ENCODE measurements at regions not wholly inside any gene's neighbourhood (a gene's known extent, or its start where the extent isn't known, plus 50 kb on each side); places are given as distances from the start of the nearest gene placed in this dataset.
"Not testable (repeated sequence)": the region's sequence is repeated elsewhere in the genome, so short reads cannot be mapped to it uniquely, and the experiment has no call there.

- no peak for DNase-seq
Measured at GRCh38 chr1:163912170-163912884, 590.6 kb downstream of the NUF2 start.

- no peak for DNase-seq
Measured at GRCh38 chr1:163914785-163915413, 593.1 kb downstream of the NUF2 start.

DNA sequence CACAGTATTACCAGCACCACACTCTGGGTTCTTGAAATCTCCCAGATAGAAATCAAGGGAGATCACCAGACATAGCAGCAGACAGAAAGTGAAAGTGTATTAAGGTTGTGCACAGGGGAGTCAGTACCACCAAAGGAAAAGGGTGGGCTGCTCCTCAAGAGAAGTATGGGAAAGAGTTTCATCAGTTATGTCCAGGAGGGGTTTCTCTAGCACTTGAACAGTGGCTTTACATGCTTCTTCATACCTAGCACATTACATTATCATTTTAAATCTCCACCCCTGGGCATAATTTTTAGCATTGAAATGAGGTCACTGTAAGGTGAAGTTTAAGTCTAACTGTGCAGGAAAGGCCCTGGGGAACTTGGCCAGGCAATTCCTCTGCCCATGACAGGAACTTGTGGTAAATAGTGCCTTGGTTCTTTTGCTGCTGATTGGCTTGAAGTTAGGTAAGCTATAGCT, 601.0 kb downstream of the NUF2 start:
- no peak for DNase-seq

- DNase-seq = no peak
Measured at GRCh38 chr1:163924041-163924440, 602.3 kb downstream of the NUF2 start.

- DNase-seq = no peak
Measured at GRCh38 chr1:163927493-163927892, 605.7 kb downstream of the NUF2 start.

DNA sequence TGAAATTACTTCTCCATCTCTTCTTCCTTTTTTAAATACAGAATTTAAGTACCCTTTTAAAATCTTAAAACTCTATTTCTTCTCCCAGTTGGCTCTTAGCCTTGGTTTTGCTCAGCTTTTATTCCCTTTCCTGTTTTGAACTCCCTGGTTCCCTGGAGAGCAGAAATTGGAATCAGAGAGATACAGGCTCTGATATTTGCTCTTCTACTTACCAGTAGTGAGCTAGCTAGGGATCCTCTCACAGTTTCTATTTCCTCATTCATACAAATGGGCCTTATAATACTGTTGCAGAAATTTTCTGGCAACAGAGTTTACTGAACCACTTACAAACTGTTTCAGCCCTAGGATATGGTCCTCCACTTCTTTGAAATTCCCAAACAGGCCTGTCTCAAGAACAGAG, 606.3 kb downstream of the NUF2 start:
- DNase-seq = peak; percentile 75

DNA sequence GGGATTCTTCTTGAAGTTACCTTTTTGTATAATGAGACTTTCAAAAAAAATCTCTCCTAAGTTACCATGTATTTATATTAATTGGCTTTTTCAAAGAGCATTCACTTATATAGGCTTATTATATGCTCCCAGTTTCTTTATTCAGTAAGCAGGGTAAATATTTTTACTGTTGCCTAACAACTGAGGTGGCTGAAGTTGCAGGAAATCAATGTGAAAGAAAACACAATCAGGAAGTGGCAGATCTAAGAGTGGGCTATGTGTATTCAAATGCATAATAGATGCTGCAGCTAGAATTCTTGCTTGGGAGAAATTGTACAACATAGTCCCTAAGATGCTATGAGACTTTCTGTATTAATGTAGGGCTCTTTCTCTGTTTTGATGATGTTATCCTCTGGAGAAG, 606.9 kb downstream of the NUF2 start:
- peak; percentile 63 for DNase-seq

DNA sequence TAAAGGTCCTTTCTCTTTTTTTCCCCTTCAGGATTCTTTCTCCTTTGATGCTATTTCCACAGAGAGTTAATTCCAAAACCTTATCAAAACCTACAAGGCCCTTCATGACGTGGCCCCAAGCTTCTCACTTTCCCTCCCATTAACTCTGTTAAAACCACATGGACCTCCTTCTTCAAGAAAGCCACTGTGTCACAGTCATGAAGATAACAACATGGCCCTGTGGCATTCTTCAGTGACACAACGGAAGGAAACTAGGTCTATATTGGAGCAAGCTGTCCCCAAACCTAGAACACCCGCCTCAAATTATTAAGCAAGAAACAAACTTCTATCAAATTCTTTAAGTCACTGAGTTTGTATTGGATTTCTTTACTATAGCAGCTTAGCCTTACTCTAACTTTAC, 611.1 kb downstream of the NUF2 start:
- DNase-seq = no peak

- DNase-seq = no peak
Measured at GRCh38 chr1:163933437-163933836, 611.7 kb downstream of the NUF2 start.

DNA sequence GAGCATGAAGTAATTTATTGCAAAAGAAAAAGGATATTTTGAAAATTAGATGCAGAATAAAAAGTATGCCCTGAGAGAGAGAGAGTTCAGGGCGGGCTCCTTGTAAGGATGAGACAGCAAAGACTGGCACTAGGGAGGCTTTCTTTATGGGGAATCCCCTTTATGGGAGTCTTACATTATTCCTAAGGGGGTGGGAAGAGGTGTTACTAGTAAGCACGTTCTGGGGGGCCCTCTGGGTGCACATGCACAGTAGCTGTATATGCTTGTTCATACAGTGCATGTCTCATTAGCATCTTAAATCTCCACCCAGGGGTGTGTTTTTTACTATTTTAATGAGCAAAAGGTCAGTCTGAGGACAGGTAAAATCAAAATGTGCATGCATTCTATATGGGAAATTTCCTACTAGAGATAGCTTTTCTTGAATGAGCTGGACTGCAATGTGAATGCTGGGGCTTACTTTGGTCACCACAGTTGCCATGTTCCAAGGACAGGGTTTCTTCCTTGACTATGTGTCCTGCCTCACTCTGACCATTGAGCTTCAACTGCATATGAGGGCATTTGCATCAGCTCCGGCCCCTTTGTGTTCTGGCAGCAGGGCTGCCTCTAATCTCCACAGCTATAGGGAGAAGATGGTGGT, 614.1 kb downstream of the NUF2 start:
- DNase-seq = no peak

DNA sequence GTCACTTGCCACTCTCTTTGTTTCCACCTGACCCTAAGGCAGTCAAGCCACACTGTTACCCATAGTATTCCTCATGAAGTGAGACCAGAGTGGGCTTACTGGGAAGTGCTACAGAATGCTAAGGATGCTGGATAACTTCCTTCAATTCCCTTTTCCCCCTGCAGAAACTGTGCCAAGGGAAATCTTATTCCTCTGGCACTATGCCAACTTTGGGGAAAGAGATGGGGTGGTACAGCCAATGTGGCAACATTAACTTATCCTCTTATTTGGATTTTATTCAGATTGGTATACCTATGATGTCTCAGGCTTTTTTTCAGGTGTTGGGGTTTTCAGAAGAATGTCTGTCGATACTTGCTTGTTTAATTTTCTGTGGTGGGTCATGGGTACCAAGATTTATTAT, 599.4 kb upstream of the PBX1 start:
- no peak for DNase-seq

GRCh38 chr1:163970151-163970550, 588.8 kb upstream of the PBX1 start:
- DNase-seq = no peak

DNA sequence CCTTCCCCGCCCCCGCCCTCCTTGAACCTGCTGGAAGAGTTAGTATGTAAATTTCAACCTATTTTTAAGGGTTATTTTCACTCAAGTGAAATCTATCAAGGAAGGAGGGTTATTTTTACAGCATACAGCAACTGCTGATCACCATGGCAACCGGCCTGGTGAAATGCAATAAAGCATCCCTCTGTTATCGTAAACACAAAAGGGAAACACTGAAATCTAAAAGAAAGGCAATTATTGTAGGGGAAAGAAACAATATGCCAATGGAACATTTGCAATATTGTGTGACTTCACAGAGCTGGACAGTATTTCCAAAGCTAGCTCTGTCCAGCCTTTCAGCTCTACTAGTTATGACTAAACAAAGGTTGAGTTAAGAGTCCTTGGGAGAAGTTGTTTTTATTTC, 588.3 kb upstream of the PBX1 start:
- no peak for DNase-seq

GRCh38 chr1:163973586-163973985, 585.4 kb upstream of the PBX1 start:
- no peak for DNase-seq

DNA sequence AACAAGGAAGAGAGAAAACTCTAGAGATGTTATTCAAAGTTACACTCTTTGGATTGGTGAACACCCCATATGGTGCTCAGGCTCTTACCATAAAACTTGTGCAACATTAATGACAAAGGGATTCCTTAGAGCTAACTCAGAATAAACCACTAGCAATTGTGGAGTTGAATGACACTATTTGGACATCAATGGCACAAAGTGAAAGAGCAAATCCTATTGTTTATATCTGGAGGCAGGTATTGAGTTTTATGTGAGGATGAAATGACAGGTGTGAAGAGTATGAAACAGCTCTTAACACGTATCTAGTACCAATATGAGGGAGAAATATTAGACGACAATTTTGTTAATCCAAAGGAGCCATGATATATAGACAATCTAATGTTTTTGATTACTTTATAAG, 584.9 kb upstream of the PBX1 start:
- DNase-seq = no peak

- DNase-seq = peak; percentile 50
Measured at GRCh38 chr1:163980394-163980793, 578.6 kb upstream of the PBX1 start.

DNA sequence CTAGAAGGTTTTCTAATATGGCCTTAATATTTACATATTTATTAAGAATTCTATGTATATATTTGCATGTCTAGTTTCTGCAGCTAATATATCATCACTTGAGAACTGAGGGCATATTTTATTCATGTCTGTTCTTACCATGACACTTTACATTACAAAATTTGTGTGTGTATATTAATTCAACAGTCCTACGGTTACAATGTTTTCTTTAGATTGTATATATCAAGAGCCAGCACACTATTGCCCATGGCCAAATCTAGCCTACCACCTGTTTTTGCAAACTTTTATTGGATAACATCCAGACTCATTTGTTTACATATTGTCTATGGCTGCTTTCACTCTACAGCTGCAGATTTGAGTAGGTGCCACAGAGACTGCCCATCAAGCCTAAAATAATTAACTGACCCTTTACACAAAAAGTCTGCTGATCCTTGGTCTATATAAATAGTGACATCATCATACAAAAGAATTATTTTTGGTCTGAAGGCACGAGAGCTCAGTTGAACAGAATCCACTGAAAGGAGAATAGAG, 577.4 kb upstream of the PBX1 start:
- DNase-seq = peak; percentile 41

DNA sequence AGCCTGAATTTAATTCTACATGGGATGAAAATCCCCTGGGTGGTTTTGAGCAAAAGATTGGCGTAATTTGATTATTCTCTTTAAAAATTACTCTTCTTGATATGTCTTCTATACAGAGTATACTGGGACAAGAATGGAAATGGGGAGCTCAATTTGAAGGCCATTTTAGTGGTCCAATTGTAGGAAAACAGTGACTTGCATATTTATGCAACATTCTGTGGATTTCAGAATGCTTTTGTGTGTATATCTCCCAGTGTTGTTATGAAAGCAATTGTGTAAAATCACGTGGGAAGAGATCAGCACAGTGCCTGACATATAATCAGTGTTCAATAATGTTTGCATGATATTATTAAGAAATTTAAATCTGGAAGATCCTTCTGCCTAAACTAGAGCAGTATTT, 575.9 kb upstream of the PBX1 start:
- DNase-seq = no peak

GRCh38 chr1:163985700-163986099, 573.3 kb upstream of the PBX1 start:
- DNase-seq = no peak

DNA sequence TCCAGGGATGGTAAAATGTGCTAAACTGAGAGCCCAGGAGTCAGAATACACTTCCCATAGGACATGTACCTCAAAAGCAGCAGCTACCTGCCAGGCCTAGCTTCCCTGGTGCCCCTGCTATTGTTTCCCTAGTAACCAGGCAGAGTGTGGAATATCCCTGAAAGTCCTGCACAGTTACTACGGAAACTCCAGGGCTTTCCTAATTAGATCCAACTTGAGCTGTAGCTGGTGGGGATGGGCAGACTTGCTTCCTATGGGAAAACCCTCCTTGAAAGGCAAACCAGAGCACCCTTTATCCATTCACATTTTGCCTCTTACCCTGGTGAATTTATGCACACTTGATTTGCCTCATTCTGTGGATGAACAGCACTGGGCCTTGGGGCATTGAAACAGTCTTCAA, 559.9 kb upstream of the PBX1 start:
- peak; percentile 9 for DNase-seq

GRCh38 chr1:164006186-164006585, 552.8 kb upstream of the PBX1 start:
- DNase-seq = not testable (repeated sequence)

DNA sequence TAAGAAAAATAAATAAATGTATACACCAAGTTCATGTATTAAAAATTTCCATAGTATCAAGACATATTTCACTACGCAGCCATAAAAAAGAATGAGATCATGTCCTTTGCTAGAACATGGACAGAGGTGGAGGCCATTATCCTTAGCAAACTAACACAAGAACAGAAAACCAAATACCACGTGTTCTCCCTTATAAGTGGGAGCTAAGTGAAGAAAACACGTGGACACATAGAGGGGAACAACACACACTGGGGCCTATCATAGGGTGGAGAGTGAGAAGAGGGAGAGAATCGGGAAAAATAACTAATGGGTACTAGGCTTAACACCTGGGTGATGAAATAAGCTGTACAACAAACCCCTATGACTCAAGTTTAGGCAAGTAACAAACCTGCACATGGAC, 552.4 kb upstream of the PBX1 start:
- no peak for DNase-seq

DNA sequence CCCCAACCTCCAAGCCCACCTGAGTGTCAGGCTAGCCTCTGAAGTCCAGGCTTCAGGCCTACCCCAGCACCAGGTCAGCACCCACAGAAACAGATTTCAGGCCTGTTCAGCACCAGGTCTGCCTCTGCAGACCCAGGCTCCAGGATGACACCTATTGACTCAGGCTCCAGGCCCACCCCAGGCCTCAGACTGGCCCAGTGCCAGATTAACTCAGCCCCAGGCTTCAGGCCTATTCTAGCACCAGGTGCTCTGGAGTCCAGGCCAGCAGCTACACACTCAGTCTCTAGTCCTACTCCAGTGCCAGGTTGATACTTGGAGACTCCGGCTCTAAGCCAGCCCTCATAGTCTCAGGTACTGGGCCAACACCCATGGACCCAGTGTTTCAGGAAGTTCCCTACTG, 541.7 kb upstream of the PBX1 start:
- DNase-seq = no peak

DNA sequence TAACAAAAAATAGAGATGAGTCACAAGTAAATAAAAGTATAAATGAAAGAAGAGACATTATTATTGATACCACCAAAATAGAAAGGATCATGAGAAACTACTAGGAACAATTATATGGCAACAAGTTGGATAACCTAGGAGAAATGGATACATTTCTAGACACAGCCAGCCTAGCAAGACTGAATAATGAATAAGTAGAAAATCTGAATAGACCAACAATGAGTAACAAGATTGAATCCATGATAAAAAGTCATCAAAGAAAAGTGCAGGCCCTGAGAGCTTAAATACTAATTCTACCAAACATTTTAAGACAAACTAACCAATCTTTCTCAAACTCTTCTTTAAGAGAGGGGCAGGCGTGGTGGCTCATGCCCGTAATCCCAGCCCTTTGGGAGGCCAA, 538.6 kb upstream of the PBX1 start:
- DNase-seq = no peak

Measured in NCI-H1092 treated with DMSO at 0.1 percent for 48 hours (cell line).